HG03342 (cell line): ENCODE measurements at regions not wholly inside any gene's neighbourhood (a gene's known extent, or its start where the extent isn't known, plus 50 kb on each side); places are given as distances from the start of the nearest gene placed in this dataset.

Experiments
- ATAC-seq: cut with Tn5 transposase; IDR thresholded peaks from one replicate; pipeline ENCODE4 v1.9.1; 2021; ENCODE audit warnings: mild to moderate bottlenecking, moderate library complexity; ENCODE audit not compliant: unreplicated experiment

DNA sequence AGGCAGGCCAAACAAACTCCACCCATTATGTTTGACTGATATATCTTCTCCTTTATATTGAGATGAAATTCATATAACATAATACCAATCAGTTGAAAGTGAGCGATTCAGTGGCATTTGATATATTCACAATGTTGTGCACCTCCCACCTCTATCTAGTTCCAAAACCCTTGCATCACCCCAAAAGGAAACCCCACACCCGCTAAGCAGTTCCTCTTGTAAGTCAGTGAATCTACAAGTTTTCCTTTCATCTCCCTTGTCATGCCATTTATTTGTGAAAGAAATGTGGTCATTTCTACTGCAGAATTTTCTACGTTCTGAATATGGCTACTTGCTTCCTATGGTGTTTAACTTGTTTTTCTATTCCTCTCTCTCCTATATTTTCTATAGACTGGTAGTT lies 99.4 kb upstream of the PTPN3 start:
- no peak for ATAC-seq

DNA sequence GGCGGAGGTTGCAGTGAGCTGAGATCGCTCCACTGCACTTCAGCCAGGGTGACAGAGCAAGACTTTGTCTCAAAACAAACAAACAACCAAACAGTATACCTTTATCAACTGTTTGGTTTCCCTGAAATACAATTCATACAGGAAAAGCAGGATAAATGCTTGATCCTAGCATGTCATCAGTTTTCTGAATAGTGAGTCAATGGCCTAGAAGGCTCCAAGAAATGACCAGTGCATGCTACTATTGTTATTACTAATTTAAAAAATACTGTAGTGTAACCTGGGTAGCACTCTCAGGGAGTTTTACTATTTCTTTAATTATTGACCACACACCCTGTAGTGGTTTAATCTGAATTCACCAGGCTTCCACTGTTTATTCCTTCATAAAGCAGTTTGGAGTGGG lies 101.0 kb upstream of the PTPN3 start:
- no peak for ATAC-seq

DNA sequence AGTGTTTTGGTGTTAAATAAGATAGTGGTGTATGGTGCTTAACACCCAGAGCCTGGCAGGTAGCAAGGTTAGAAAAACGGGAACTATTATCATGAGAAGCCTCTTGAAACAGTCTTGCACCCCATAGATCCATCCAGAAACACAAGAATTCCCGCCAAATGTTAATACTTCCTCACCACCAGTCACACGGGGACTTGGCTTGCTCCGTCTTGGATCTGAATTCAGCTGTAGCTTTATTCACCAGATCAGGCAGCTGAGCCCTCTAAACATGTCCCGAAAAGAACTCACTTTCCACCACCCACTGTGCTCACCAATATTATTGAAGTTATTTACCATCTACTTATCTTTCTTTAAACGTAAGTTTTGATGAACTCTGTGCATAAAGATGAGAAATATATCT lies 101.6 kb upstream of the PTPN3 start:
- no peak for ATAC-seq

DNA sequence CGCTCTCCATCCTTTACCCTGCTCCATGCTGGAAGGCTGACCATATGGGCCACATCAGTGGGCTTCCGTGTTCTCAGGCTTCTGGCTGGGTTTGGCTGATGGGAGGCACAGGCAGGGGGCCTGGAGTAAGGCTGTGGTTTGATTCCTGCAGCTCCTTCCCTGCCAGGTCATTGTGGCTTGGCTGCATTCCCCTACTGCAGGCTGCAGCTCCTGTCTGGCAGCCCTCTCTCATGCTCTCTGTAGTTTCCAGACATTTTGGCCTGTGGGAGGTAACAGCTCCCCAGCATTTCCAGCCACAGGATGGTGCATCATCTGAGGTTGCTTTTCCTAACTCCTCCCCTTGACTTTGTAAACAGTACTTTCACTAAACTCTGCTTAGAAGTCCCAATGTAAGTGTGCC lies 102.0 kb upstream of the PTPN3 start:
- ATAC-seq = no peak

DNA sequence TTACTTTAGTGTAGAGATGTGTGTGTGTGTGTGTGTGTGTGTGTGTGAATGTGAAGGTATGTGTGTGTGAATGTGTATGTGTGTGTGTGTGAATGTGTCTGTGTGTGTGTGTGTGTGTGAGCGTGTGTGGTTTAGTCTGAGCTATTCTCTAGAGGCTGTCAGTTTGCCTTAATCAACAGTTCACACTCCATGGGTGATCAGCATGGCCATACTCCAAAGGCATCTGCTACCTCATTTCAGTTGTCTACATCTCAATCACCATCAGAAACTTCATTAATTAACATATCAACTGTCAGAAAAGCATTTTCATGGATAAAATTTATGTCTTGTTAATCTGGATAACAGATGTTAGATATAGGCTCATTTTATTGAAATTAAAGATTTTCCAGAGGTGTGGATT lies 103.1 kb upstream of the PTPN3 start:
- ATAC-seq = no peak

DNA sequence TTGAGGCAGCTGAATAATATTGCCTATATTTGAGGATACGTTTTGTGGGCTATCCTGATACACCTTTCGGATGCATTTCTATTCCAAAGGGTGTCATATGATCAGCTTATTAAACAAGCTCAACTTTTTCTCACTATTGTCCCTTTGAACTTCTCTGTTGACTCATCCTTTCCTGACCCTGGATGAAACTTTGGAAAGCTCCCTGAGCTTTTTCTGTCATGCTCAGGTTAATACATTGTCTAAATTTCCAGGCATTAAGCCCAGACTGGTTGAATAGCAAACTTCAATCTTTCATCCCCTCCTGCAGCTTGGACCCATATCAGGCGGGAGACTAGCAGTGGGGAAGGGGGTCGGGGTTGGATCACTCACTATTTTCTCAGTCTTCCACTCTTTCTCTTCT lies 104.9 kb upstream of the PTPN3 start:
- no peak for ATAC-seq

DNA sequence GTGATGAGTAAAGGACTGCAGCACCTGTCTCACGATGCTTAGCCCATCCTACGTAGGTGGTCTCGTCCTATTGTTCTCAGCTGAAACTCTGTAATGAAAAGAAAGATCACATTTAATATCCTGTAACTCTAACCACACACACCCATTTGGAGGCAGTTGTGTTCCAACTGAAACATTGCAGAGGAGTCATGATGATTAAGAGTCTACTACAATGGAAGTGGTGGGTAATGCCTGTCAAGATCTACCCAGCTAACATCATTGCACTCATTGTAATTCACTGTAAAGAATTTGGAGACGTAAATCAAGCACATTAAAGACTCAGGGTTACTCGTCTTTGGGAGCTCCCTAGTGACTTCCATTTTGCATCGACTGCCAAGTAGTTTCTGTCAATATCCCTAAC lies 106.0 kb upstream of the PTPN3 start:
- no peak for ATAC-seq

DNA sequence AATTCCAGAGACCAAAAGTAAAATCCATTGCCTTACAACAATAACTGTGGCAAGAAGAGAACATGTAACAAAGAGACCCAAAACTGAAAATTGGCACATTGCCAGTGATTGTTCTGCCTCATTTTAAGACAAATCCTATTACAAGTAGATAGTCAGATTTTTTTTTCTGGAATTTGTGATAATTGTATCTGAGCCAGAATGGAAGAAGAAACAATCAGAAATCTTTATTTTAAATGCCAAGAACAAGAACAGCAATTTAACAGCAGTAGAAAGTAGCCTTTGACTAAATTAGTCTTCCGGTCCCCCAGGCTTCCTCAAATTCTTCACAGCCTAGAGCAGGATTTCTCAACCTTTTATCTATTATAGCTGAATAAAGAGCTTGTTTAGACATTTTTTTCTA lies 106.7 kb upstream of the PTPN3 start:
- no peak for ATAC-seq

DNA sequence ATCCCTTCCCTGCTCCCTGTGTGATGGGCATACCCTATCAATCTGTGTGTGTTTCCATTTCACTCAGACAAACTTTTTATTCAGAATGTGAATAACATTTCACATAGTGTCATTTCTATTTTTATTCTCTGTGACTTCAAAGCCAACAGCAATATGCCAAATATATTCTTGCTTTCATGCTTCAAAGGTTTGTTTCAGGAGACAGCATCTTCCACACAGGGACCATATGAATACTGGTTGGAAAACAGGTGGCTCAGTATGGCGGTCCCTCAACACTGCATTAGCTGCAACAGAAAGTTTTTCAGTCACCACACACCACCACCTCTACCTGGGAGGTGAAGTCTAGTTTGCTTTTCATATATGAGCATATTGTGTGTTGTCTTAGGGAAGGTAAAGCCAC lies 111.0 kb upstream of the PTPN3 start:
- no peak for ATAC-seq

DNA sequence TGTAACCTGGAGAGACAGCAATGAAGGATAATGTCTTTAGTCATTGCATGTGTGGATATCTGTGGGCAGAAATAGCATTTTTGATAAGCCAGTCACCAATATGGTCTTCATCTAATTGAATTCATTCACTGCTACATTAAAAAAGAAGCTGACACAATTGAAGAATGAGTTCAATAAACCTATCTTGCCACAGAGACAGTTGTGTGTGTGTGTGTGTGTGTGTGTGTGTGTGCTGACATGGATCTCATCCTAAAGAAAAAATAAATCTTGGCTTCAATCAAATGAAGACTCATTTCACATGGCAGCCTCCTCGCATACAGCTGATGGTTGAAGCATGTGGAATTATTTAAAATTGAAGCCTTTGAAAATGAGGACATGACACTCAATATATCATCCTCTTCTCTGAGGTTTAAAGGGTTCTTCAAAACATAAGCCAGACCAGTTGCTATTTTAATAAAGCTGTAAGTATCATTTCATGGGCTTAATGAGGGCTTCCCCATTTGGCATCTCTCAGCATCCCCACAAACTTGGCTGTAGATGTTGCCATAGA lies 118.5 kb upstream of the PTPN3 start:
- no peak for ATAC-seq

DNA sequence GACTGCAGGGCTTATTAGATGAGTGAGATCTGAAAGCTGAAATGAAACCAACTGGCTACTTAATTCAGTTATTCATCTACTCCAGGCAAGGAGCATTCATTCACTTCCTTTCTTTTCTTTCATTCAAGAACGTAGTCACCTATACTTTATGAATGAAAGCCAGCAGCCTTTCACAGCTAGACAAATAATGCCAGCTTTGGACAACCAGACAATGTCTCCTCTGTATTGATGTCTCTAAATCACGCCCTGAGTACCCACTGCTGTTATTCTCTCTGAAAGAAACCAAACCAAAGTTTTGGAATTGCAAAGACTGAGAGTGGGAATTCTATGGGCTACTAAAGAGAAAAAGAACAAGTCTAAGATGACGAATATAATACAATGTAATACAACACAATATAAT lies 121.2 kb upstream of the PTPN3 start:
- no peak for ATAC-seq

DNA sequence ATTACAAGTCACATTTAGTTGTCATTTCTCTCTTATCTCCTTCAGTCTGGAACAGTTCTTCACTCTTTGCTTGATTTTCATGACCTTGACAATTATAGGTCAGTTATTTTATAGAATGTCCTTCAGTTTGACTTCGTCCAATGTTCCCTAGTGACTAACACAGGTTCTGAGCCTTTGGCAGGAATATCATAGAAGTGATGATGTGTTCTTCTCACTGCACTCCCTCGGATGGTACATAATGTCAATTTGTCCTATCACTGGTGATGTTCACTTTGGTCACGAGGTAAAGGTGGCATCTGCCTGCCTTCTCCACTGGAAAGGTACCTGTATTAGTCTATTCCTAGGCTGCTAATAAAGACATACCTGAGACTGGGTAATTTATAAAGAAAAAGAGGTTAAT lies 126.0 kb upstream of the PTPN3 start:
- ATAC-seq = no peak

DNA sequence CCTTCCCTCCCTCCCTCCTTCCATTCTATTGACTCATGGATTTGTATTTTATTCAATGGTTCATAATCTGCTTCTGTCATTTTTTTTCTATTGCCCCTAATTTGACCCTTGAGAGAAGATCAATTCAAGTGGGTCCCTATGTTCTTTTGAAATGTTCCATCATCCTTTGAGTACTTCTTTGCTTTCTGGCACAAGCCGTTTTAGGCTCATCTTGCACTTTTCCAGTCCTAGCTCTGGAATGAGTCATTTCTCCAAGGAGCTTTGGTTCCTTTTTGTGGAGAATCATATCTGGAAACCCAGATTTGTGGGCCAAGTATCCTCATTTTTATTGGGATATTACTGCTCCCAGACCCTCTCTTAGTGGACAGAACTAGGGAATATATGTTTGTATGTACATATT lies 126.8 kb upstream of the PTPN3 start:
- no peak for ATAC-seq

DNA sequence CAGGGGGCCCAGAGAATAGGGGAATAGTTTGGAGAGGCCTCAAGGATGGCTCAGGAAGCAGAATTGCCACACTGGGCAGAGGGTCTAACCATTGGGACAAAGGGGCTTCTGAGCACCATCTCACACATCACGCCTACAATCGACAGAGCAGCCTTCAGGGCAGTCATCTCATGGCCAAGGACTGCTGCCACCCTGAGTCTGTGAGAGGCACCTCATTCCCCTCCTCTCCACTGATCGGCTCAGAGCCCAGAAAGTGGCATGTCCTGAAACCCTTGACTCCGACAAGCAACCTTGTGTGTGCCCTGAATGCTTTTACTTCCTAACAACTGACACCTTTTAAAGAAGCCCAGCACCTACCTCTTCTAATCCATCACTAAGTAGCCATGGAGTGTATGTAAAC lies 128.9 kb upstream of the PTPN3 start:
- ATAC-seq = no peak

DNA sequence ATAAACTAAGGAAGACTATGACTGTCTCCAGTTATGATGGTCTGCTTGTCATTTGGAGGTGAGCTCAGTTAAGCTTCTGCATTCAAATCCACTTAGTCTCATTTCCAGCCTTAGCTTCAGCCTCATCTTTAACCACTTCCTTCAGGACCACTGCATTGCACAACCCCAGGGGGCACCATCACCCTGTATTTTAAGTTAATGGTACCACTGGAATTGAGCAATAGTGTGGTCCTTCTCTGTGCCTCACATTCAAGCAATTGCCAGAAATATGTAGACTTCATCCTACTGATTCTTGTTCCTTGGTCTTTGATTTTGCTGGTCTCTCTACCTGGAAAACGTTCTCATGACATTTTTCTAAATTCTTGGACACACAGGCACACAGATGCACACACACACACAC lies 131.5 kb upstream of the PTPN3 start:
- ATAC-seq = no peak

DNA sequence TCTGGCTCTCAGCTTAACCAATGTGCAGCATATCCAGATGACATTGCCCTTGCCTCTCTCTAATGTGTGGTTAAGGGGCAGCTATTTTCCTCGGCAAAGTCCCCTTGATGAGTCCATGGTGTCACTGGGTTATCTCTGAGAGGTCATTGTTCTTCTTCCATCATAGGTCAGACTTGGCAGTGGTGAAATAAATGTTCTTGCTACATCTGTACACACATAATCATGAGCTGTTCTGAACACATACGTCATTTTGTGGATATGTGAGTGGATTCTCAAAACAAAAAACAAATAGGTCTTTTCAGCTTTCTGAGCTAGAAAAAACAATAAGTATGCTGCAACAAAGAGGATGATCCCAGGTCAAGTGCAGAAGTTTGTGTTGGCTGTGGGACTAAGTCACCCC lies 134.7 kb upstream of the PTPN3 start:
- ATAC-seq = no peak

DNA sequence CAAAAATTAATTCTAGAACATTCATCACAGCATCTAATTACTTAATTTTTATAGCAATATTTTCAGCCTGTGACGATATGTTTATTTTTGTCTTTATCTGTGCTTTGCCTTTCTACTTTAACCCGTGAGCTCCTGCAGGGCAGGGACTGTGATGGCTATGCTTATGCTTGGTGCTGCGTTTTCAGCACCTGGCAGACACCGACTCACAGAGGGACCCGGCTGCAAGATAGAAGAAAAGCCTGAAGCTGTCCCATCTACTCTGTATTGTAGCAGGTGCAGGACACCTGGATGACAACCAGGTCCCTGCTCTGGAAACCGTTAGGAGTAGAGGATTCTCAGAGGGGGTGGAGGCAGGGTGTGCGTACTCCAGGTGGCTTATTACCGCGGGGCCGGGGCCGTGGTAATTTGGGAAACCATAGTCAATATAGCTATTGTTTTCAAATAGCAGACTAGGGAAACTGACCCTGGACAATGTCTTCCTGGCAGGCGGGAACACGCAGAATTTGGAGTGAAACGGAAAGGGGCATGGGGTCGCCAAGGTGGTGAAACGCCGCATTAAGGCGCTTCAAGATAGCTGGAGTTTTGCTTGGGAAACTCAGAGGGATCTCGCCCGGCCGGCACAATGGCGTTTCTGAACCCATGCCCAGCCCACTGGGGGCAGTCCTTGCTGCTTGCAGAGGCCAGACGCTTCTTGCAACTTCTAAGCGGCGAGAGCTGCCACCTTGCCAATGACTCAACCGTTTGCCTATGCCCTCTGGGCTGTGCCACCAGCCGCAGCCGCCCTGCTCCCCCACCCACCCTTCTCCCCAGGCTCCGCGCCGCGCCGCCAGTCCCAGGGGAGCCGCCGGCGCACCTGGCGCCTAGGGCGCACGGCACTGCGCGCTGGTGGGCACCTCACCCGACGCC lies 140.1 kb upstream of the PALM2AKAP2 start:
- no peak for ATAC-seq

DNA sequence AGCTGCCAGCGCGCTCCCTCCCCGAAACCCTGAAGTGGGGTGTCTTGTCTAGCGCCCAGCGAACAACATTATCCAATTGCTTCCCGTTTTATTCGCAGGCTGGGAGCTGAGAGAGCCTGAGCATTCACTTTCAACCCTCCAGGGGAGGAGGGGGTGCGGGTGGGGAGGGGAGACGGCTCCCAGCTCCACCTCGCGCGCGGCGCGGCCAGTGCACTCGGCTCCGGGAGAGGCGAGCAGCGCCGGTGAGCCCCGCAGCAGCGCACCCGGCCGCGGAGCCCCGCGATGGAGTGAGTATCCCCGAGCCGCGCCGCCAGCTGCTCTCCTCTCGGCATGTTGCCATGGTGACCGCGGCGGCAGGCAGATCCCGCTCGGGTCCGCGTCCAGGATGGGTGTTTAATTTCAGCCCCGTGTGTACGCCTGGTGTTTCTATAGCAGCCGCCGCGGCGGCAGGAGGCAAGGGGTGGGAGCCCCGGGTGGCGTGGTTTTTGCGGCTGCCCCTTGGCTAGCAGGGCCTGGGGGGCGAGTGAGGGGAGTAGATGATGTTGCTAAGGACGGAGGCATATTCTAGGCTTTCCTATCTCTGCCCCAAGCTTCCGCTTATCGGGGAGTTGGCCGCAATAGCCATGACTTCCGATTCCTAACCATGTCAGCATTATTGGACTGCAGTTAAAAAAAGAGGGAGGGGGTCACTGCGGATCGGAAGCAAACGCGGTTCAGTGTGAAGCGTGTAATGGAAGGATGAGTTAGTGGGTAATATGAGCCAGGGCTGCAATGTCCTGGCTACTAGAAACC lies 139.2 kb upstream of the PALM2AKAP2 start:
- no peak for ATAC-seq

DNA sequence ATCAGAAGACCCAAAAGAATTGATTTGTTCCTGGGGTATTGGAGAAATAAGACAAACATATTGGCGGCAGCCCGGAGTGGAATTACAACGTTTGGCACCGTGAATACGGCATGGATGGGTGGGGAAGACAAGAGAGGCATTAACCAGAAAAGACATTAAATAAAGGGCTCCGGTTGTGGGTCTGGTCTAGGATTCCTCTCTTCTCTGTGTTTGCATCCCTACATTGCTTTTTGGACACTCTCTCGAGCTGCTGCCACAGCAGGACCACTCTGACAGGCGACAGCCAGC lies 138.7 kb upstream of the PALM2AKAP2 start:
- no peak for ATAC-seq

DNA sequence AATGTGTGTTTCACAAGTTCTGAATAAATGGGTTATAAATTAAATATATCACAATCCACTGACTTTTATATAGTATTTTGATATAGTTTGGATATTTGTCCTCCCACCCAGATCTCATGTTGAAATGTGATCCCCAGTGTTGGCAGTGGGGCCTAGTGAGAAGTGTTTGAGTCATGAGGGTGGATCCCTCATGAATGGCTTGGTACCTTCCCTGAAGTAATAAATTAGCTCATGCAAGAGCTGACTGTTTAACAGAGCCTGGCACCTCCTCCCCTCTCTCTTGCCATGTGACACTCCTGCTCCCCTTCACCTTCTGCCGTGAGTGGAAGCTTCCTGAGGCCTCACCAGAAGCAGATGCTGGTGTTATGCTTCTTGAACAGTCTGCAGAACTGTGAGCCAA lies 127.9 kb upstream of the PALM2AKAP2 start:
- ATAC-seq = no peak

DNA sequence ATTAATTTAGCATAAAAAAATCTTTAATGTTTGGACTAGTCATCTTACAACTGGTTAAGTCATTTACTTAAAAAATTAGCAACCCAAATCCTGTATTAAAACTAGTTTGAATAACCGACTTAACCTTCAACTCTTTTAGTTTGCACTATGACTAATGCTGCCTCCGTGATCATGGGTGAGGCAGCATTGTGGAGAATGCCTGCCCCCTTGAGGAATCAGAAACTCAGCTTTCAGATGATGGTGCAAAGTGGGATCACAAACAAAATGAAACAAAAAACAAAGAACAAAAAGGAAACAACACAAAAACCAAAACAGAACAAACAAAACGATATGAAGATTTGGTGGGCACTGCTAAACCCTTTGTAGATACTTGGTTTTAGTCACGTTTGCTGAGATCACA lies 127.0 kb upstream of the PALM2AKAP2 start:
- ATAC-seq = no peak

DNA sequence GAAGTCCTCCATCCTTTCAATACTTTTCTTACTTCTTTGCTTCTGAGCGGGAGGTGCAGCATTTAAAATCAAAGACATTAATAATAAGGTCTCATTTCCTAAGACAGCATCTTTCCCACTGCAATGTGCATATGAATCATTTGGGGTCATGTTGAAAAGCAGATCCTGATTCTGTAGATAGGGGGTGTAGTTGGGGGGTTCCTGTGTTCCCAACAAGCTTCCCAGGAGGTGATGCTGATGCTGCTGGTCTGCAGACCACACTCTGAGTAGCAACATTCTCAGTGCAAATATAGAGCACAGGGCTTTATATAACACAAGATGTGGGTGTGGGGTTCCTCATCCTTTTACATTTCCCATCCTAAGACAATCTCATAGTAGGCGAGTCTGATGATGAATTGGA lies 126.5 kb upstream of the PALM2AKAP2 start:
- no peak for ATAC-seq
